ENCODE measurements at regions not wholly inside any gene's neighbourhood (a gene's known extent, or its start where the extent isn't known, plus 50 kb on each side); places are given as distances from the start of the nearest gene placed in this dataset.

GRCh38 chr9:99592834-99593574, 228.7 kb upstream of the NR4A3 start:
- no peak for DNase-seq

DNA sequence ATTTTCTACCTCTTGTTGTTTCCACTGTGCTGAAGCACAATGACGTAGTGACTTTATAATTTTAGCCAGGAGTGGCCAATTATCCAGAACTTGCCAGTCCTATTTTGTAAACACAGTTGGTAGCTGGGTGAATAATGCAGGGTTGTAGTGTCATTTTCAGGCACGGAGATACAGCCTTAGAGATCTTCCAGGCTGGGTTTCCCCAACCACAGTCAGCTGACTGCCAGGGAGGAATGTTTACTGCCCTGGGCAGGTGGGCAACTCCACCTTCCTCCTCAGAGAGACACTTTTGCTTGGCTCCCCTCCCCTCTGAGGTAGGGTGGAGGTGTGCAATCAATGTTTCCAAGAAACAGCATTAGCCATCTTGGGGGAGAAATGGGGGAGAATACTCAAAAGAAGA, 228.1 kb upstream of the NR4A3 start:
- DNase-seq, result no peak

DNA sequence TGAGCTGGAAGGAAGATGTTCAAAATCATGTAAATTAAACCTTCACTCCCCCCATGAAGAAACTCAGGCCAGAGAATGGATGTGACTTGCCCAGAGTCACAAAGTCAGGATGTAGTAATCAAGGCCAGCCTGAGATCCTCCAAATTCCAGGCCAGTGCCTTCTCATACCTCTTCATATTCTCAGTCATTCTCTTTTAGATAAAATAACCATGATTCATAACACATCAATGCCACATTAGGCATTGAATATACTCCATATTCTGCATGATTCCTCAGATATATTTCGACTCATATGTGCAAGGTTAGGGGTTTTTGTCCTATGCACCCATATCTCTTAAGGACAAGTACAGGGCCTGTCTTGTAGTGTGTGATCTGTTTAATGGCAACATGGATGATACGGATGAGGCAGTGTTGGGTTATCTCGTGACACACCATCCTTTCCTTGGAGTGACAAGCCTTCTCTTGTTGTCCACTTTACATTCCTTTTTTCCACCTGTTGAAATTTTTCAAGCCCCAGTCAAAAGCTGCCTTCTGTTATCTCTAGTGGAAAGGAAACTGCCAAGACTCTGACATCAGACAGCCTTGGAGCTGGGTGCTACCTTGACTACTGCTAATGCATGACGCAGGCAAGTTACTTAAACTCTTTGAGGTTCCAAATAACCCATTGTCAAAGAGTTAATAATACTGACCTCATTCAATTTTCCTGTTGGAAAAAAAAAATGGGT, 227.5 kb upstream of the NR4A3 start:
- no peak for DNase-seq

GRCh38 chr9:99595796-99596195, 225.9 kb upstream of the NR4A3 start:
- DNase-seq, result no peak

GRCh38 chr9:99601571-99602111, 220.0 kb upstream of the NR4A3 start:
- no peak for DNase-seq

DNA sequence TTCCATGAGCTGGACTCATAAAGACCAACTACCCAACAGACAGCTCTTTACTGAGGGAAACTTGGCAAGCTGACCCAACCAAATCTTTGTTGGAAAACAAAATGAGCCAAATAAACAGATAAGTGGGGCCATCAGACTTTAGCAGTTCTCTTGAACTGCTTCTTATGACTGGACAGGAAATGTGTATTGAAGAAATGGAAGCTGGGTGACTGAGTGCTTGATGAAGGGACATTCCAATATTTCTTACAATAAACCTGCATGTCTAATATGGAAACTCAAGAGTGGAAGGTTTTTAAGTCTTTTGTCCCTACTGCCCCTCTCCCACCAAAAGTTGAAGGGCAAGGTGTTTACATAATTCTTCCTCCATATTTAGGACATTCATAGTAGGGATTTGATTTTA, 218.8 kb upstream of the NR4A3 start:
- DNase-seq, result no peak

DNA sequence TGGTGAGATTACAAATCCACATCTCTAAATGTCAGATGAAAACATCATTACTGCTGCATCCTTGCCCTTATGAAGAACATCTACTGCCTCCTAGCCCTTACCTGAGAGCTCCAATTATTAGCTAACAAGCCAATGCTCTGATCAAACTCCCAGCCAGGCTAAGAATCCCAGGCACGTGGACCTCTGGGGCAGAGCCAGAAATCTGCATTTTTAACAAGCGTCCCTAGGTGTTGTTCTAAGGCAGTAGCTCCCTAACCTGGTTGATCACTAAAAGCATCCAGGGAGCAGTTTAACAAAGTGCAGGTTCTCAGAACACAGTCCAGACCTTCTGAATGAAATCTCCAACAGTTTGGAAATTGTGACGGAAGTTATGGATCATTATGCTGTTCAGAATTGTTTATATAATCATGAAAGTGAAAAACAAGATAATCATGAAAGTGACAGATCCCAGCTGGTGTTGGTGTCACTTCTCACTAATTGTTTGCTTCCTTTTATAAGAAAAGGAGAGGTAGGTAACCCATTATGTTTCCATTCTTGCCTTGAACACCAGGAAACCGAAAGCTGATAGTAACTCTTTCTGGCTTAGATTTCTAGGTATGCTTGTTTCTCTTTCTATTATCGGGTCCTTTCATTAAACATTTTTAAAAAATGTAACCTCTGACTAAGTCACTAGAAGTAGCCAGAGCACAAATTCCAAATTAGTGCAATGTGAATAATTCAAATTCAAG, 216.5 kb upstream of the NR4A3 start:
- DNase-seq, result no peak

DNA sequence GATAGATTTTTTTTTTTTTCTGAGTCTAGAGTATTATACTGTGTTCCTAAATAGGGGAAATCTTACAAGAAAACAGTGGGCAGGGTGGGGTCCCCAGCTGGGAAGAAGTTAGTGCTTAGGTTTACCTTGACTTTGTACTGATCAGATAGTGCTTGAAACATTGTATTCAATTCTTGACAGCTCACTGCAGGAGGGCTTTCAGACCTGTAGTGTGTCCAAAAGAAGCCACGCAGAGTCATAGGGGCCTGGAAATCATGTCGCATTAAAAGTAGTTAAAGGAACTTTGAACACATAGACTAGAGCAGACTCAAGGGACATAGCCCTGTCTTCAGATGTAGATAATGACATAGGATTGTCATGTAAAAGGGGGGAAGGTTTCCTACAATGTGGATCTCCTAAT, 215.4 kb upstream of the NR4A3 start:
- no peak for DNase-seq

DNA sequence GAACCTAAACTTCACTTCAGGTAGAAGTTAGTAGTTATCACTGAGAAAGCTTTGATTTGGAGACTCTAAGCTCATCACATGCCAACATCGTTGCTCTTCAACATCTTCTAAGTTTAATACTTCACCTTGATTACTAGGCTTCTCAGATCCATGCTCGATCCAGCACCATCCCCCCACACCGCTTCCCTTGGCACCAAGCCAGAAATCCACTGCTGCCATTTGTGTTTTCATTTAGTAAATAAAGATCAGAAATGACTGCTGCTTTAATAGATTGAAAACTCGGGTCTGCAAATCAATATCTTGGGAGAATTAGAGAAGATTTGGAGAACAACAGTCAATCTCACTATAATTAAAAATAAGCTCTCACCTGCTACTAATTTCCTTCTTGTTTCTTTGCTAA, 214.7 kb upstream of the NR4A3 start:
- no peak for DNase-seq

- DNase-seq, result no peak
These were observed 213.7 kb upstream of the NR4A3 start for GRCh38 chr9:99607842-99608448.

DNA sequence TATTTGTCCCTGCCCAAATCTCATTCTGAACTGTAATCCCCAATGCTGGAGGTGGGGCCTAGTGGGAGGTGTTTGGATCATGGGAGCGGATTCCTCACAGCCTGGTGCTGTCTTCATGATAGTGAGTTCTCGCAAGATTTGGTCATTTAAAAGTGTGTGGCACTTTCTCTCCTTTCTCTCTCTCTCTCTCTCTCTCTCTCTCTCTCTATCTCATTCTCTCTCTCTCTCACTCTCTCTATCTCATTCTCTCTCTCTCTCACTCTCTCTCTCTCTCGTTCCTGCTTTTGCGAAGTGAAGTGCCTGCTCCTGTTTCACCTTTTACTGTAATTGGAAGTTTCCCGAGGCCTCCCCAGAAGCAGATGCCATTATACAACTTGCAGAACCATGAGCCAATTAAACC, 207.3 kb upstream of the NR4A3 start:
- no peak for DNase-seq

DNA sequence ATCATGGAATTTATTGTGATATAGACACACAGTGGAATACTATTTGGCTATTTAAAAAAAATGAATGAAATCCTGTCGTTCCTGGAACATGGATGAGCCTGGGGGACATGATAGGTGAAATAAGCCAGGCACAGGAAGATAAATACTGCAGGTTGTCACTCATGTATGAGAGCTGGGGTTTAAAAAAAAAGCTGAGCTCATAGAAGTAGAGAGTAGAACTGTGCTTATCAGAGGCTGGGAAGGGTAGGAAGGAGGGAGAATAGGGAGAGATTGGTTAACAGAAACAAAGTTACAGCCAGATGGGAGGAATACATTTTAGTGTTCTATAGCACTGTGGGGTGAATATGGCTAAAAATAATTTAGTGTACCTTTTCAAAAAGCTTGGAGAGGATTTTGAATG, 200.6 kb upstream of the NR4A3 start:
- no peak for DNase-seq

GRCh38 chr9:99622679-99623078, 199.0 kb upstream of the NR4A3 start:
- no peak for DNase-seq

DNA sequence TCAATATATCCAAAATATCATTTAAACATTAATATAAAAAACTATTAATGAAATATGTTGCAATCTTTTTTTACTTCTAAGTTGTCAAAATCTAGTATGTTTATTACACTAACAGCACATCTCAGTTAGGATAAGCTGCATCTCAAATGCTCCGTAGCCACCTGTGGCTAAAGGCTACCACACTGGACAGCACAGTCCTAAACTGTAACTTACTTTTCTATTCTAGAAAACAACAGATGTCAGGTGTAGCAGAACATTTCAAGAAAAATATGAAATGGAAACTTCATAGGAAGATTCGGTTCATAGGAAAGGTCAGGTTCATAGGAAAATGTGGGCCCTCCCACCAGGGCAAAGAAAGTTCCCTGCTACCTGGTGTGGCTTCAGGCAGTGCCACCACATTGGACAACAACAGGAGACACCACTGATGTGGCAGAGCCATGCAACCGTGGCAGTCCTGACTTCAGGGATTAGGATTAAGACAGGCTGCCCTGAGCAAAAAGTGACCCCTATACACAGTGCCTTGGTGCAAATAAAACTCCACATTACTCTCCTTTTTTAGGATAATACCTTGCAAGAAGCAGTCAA, 197.8 kb upstream of the NR4A3 start:
- no peak for DNase-seq

DNA sequence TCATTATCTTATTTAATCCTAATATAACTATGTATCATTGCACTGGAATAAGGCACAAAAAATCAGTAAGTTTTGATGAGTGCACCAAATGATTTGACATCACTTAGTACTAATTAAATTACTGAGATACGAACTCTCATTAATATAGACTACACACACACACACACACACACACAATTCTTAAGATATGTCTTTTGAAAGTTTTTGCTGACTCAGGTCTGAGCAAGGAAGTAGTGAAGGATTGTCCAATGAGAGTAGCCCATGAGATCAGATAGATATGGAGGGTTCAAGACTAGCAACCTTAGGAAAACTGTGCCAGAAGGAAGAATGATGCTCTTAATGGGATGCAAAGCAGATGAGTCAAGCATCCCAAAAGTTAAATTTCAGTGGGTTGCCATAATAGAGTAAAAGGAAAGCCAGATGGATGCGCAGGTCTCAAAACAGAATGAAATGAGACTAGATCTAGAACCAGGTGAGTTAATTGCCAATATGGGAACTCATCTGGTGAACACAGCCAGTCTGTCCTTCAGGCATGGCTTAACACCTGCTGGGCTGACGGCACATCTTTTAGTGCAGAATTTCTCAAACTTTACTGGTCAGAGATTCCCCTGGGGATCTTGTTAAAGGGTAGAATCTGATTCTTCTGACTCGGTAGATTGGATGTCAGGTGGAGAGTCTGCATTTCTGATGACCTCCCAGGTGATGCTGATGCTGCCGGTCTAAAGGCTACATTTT, 197.0 kb upstream of the NR4A3 start:
- DNase-seq, result no peak

DNA sequence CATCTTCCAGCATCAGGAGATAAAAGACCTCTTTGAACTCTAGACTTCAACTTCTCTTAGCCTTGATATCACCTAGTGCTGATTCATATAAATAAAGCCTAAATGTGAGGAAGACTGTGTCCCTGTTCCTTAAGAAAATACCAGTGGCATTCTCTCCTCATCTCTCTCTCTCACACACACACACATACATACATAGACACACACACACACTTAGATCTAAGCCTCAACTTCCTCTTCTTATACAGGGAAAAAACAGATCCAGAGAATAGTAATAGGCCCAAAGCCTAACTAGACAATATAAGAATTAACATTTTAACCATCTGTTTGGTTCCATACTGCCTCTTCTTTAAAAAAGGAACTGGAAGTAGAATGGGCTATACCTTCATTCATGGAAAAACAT, 195.3 kb upstream of the NR4A3 start:
- DNase-seq, result no peak

- DNase-seq, result no peak
These were observed 193.4 kb upstream of the NR4A3 start for GRCh38 chr9:99628285-99628684.

DNA sequence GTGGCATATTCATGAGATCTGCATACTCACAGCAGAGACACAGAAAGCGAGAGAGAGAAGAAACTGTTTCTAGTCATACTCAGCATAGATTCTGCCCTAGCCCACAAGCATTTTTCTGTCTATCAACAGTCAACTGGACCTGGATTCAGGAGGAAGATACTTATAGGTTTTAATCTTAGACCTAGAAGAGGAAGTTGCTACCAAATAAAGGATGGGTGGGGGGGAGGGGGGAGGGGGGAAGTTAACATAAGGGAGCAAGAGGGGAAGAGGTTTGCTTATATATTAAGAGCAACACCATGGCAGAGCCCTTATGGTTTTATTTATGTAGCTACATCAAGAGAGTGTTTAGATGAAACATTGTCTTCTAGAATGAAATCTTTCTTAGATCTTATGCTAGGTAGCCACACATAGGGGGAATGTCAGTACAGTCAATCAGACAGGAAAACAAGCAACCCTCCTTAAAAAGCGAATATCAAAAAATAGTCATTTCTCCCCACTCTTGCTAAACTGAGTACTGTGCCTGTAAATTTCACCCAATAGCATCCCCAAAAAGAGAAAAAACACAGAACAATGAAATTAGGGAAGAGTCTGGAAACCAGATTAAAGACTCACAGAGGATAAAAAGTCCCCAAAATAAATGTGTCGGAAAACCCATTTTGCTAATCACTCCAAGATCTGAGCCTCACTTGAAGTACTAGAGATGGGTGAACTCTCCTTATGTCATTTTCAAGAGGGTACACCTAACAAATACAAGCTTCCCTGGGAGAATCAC, 192.7 kb upstream of the NR4A3 start:
- DNase-seq, result no peak

DNA sequence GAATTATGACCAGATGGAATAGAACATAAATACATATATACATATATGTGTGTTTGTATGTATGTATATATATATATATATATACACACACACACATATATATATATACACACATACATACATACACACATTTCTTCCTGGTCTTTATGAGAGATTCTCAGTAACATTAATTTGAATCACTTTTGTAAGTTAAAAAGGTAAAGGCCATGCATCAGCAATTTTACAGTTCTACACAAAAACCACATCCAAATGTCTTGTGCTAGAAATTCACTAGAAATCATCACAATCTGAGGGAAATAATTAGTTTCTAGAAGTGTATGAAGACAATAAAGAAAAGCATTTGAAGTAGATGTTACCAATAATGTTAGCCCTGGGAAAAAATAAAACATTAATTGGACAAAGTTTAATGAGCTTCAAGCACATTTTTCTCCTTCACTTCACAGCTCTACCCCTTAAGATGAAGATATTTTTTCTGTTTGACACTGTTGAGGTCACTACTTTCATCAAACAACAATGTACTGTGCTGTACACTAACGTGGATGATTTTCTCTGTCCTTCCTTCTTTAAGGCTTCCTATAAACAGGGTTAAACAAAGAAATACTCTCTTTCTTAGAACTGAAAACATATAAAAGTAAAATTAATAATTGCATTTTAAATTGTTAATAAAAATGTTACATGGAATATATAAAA, 189.2 kb upstream of the NR4A3 start:
- DNase-seq, result no peak

GRCh38 chr9:99633265-99633664, 188.4 kb upstream of the NR4A3 start:
- DNase-seq, result no peak

DNA sequence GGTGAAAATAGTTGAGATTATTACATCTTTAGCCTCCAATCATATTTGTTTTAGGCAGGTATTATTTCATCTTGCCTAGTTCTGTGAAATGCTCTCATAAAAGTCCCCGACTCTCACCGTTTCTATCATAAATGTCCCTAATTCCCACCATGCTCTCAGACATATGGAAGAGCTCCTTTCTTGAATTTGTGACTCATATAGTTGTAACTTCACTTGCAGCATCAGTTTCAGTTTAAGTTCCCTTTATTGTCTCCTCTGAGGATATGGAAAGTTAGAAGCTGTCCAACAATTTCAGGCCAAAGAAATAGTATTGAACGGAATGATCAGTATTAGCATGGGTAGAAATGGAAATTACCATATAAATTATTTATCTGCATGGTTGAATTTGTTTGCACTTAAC, 187.5 kb upstream of the NR4A3 start:
- no peak for DNase-seq

Measured in activated T-cell treated with anti-CD3 and anti-CD28 coated beads for 4 hours (primary cell).